ENCODE measurements at regions not wholly inside any gene's neighbourhood (a gene's known extent, or its start where the extent isn't known, plus 50 kb on each side); places are given as distances from the start of the nearest gene placed in this dataset.
A peak's percentile ranks its signal among the peaks of the same experiment; 100 is the strongest.
"Not testable (repeated sequence)": the region's sequence is repeated elsewhere in the genome, so short reads cannot be mapped to it uniquely, and the experiment has no call there.

DNA sequence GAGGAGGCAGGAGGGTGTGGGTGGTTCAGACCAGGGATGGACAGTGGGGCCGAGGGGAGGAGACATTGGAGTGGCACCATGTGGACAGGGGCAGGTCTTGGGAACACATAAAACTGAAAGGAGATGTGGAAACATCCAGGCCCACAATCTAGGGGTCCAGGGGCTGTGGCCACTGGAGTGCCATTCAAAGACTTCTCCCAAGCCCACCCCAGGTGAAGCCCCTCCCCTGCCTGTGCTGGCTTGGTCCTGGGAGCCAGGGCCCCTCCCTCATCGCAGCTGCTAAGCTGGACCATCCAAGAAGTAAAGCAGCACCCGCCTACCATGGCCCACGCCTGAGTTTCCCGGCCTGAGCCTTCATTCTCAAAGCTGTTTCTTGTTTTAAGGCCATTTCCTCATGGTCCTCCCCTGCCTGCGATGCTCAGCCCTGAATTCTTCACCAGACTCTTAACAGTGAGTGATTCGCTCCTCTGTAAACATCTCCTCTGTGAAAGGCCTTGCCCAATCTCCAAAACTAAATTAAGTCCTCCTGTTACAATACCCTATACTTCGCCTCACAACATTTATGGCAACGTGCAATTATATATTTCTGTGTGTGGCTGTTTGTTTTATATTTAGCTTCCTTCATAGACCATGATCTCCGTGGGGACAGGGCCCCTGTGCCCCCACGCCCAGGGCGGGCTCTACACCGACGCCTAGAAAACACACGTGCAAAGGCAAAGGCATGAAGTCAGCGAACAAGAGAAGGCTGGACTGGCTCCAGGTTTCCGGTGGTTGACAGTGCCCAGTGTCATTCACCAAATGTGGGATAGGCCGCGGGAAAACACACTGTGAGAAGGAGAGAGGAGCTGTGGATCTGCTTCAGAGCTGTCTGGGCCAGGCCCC is 267.8 kb downstream of the ERMARD start:
- no peak for DNase-seq
- intact Hi-C loops (cut with DNase I), result no loop called here

DNA sequence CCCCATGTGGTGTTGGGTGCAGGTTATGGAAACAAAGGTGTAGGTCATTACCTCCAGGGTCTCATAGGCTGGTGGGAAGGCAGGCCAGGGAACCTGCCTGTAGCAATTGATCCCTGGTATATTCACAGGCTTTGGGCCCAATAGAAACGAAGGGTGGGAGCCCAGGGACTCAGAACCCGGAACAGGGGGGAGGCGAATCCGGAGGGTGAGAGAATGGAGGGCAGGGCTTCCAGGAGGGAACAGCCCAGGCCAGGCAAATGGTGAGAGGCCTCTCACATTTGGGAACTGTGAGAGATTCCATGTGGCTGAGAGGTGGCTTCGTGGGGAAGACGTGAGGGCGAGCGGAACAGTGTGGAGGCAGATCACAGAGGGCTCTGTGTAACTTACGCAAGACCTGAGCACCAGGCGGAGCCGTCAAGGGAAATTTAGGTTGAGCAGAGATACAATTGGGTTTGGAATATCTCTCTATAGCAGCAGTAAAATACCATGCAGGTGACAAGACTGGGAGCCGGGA is 267.1 kb downstream of the ERMARD start:
- intact Hi-C loops (cut with DNase I), result no loop called here

DNA sequence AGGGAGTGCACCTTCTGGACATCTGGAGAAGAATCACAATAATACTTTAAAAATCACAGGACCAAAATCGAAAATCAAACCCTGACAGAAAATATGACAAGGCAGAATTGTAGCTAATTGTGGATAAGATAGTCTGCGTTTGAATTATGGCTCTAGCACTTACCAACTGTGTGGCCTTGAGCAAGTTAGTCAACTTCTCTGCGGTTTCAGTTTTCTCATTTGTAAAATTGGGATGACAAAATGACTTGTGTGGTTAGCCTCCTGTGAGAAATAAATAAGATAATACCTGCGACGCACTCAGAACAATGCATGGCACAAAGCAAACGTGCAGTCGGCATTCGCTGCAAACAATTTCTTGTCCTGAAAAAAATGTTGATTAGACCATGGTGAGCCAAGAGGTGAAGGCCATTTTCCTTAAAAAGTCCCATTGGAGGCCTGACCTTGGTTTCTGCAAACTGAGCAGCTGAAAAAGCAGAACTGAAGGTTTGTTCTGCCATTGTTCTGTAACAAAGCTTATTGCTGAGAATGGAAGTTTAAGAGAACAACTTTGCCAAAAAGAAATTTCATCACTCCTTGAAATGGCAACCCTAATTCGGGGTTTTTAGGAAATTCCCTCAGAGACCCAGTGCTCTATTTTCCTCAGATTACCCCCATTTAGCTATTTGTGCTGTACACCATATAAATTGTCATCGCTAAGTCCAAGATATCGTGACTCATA is 266.3 kb downstream of the ERMARD start:
- intact Hi-C loops (cut with DNase I), result no loop called here
- DNase-seq, result no peak

More for the DNA sequence above, 267.1 kb downstream of the ERMARD start:
- no peak for DNase-seq

DNA sequence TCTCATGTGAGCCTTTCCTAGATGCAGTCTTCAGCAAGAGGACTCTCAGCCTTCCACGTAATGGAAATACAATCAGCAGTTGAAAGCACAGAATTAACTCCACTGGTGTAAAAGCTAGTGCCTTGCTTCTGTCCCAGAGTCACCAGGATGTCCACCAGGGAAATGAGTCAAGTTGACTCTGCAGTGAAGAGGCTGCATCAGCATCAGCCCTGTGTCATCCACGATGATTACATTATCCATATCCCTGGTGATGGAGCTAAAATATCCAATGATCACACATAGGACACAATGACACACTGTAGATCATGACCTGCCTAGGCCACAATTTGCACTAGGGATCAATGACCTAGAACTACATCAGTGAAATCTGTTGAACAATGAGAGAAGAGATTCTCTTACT is 262.4 kb downstream of the ERMARD start:
- DNase-seq, result no peak
- intact Hi-C loops (cut with DNase I), result no loop called here

DNA sequence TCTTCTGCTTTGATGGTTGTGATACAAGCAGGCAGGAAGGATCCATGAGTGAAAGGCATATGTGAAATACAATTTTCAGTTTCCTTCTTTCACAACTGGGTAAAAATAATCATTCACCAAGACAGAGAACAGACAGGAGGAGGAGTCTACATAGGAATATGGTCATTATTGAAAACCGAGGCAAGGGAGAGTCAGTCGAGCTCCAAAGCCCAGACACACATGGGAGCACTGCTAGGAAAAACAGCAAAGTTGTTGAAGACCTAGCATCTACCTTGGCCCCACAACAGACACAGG is 260.6 kb downstream of the ERMARD start:
- no peak for DNase-seq
- intact Hi-C loops (cut with DNase I), result no loop called here

DNA sequence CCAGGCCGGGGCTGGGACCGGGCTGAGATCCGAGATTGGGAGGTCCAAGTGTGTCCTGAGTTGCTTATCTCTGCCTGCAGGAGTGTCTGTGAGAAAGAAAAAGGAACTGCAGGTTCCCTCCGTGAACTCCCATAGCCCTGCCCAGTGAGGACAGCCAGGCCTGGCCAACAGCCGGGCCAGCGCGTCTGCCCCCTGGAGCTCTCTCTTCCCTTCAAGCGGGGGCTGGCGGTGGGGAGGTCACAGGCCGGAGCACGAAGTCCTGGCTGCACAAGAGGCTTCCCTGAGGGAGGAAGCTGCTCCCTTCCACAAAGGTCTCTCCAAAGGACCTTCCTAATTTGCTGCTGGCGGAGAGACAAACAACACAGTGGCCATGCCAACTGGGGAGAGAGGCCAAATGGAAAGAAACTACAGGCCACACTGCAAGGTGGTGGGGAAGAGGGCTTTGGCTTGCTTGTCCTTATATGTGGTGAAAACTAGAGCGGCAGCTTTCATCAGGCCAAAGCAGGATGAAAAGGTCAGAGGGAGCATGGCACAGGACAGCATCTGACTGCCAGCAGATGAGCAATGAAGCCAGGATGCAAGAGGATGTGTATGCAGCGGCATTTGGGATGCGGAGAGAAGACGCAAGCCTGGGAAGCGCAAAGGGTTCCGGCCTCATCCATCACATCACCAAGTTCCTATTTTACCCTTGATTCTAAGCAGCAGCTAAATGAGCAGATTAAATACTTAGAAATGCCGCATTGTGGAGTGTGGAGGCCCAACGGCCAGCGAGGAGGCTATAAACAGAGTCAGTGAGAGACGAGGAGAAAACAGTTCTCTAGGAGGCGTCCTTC is 260.0 kb downstream of the ERMARD start:
- peak in 1 of 10 donors; percentile 30 for DNase-seq
- intact Hi-C loops (cut with DNase I), result no loop called here

DNA sequence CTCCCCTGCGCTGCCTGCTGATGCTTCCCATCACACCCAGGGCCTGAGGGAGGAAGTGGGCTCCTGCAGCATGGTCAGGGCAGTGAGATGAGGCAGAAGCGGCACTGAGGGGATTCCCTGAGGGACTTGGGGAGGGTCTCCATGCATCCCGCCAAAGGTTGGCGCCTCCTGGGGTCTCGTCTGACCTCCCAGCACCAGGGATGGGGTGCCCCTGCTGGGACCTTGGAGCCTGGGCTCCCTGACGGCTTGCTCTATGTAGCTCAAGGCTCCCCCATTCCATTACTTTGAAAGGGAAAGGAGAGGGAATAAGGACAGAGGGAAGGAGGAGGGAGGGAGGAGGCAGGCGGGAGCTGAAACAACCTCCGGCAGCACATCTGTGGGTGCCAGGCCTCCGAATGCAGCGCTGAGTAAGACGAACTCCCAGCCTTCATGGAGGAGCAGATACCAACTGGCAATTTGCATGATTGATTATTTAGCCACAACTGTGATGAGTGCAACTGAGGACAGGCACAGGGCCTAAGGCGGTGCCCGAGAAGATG is 259.3 kb downstream of the ERMARD start:
- intact Hi-C loops (cut with DNase I), result no loop called here

DNA sequence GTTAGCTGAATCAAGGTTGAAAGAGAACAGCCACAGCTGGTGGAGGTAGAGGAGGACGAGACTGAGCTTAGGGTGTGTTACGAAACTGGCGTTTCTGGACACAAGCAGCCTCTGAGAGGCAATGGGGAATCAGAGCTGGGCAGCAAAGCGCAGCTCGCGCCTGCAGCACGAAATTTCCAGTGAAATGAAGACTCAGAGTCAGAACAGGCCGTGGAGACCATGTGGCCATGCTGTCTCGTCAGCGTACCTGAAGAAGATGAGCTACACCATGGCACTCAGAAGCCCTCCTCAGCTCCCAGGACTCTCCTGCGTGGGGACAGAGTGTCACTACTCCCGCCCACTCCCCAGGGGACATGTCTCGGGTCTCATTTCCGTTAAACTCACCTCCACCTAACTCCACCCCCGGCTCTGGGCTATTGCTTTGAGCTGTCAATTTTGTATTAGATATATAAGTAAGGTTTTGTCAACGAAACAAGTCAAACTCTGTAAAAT is 256.9 kb downstream of the ERMARD start:
- intact Hi-C loops (cut with DNase I), result no loop called here
- no peak for DNase-seq

More for the DNA sequence above, 259.3 kb downstream of the ERMARD start:
- DNase-seq, result peak in 1 of 10 donors; percentile 74

DNA sequence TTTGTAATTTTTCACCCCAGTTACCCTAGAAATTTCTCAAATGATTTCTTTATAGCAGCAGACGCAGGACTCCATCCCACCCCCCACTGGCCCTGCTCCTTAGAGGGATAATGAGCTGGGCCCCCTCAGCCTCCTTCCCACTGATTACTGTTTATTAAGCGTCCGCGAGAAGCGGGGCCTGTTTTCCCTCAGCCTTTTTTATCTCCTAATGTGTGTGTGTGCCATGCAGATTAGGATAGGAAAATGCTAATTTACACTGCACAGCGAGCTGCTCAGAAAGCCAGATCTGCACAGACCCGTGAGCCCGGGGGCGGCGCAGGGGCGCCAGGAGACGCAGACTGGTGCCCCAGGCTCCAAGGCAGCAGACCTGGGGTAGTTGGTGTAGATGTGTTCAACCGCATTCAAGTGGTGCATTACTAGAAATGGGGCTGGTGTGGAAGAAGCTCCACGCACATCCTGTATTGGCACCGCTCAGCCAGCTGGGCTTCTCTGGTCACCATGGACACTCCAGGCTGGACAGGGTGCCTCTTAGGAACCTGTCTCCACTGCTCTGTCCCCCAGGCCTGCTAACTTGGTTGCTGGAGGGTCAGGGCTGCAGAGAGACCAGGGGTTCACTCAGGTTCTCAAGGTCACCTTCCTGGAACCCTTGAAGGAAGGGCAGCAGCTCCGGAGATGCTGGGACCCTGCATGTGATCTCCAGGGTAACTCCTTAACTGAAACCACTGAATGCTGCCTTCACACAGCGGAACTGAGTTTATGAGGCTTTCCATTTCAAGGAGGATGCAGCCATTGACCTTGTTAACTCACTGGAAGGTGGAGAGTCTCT is 256.3 kb downstream of the ERMARD start:
- intact Hi-C loops (cut with DNase I), result no loop called here
- peak in 1 of 10 donors; percentile 65 for DNase-seq

DNA sequence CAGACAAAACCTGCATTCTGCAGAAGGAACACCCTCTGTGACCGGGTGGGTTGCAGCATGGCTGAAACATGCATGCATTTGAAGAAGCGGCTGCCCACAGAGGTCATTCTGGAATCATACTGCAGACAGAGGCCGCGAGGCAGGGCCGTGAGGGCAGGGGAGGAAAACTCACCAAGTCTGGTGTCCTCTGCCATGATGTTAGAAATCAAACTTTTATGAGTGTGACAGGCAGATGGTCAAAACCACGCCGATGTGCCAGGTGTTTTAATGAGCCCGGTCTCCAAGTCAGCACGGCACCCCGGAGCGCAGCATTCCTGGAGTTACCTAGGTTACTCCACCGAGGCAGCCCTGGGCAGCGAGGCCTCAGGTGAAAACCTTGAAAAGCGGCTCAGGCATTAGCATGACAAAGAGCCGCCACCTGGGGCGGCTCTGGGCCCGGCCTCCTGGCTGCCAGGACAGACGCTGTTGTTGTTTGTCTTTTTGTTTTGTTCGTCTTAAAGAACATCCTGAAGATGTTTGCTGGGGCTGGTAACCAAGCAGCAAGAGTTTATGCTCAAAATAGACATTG is 255.6 kb downstream of the ERMARD start:
- peak in 1 of 10 donors; percentile 78 for DNase-seq

DNA sequence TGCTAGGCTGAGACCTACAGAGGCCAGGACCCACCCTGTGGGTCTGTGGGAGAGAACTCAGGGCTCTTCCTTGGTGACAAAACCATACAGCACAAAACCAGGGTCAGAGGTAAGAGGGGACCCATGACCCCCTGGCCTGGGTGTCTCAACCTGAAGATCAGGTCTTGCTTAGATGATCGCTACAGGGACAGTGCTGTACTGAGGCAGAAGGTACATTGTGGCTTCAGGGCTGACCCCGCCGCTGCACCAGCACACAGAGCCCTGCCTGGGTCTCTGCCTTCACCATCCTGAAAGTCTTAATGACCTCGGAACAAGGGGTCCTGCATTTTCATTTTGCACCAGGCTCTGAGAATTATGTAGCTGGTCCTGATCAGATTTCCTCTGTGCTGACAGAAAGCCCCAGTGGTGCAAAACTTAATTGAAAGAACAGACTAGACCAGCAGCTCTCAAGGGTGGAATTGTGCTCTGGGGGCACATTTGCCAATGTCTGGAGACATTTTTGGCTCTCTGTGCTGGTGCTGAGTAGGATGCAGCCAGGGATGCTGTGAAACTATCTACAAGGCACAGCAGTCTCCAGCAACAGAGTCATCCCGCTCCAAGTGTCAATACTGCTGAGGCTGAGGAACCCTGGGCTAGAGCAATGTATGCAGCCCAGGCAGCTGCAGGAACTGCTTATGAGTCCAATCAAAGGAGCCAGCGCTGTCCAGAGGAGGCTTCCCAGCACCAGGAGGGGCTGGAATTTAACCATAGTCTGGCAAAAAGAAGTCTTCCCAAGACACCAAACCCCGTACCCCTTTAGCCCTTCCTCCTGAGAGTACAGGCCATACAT is 254.9 kb downstream of the ERMARD start:
- intact Hi-C loops (cut with DNase I), result no loop called here
- DNase-seq, result no peak

More for the DNA sequence above, 255.6 kb downstream of the ERMARD start:
- intact Hi-C loops (cut with DNase I), result no loop called here

DNA sequence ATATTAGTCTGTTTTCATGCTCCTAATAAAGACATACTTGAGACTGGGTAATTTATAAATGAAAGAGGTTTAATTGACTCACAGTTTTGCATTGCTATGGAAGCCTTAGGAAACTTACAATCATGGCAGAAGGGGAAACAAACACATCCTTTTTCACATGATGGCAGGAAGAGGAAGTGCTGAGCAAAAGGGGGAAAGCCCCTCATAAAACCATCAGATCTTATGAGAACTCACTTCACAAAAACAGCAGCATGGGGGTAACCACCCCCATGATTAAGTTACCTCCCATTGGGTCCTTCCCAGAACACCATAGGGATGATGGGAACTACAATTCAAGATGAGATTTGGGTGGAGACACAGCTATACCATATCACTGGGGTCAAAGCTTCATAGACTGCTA is 254.2 kb downstream of the ERMARD start:
- DNase-seq, result no peak
- intact Hi-C loops (cut with DNase I), result no loop called here

DNA sequence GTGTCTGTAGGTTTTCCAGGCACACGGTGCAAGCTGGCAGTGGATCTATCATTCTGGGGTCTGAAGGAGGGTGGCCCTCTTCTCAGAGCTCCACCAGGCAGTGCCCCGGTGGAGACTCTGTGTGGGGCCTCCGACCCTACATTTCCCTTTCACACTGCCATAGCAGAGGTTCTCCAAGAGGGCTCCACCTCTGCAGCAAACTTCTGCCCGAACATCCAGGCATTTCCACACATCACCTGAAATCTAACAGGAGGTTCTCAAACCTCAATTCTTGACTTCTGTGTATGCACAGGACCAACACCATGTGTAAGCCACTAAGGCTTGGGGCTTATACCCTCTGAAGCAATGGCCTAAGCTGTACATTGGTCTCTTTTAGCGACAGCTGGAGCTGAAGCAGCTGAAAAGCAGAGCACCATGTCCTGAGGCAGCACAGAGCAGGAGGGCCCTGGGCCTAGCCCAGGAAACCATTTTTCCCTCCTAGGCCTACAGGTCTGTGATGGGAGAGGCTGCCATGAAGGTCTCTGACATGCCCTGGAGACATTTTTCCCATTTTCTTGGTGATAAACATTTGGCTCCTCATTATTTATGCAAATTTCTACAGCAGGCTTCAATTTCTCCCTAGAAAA is 253.3 kb downstream of the ERMARD start:
- intact Hi-C loops (cut with DNase I), result no loop called here
- no peak for DNase-seq

DNA sequence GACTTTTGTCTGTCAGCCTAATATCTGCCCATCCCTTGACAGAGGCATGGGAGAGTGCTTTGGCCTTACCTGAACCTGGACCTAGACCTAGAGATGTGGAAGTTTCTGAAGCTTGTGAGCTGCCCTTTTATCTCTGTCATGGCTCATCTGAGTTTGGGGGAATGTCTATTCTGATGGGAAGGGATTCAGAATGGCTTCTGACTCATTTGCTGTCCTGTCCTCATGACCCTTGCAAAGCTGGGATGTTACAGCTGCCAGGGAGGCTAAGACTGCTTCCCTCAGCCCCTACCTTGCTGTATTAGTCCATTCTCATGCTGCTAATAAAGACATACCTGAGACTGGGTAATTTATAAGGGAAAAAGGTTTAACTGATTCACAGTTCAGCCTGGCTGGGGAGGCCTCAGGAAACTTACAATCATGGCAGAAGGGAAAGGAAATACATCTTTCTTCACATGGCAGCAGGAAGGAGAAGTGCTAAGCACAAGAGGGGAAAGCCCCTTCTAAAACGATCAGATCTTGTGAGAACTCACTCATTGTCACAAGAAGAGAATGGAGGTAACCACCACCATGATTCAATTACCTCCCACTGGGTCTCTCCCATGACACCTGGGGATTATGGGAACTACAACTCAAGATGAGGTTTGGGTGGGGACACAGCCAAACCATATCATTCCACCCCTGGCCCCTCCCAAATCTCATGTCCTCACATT is 252.2 kb downstream of the ERMARD start:
- intact Hi-C loops (cut with DNase I), result no loop called here
- no peak for DNase-seq

DNA sequence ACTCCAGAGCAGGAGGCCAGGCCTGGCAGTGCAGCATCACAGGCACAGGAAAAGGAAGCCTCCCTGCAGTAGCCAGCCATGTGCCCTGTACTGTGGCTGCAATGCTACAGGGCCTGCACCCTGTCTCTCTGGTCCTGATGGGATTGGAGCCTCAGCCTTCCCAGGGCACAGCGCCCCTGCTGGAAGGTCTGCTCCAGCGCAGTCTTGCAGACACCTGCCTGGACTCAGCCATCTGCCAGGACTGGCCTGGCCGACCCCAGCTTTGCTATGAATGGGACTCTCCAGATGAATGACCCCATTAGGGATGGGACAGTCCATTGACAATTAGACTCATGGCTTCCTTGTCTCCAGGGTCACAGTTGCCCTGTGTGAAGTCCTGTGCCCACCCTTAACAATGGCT is 251.6 kb downstream of the ERMARD start:
- peak in 1 of 10 donors; percentile 70 for DNase-seq
- intact Hi-C loops (cut with DNase I), result no loop called here

DNA sequence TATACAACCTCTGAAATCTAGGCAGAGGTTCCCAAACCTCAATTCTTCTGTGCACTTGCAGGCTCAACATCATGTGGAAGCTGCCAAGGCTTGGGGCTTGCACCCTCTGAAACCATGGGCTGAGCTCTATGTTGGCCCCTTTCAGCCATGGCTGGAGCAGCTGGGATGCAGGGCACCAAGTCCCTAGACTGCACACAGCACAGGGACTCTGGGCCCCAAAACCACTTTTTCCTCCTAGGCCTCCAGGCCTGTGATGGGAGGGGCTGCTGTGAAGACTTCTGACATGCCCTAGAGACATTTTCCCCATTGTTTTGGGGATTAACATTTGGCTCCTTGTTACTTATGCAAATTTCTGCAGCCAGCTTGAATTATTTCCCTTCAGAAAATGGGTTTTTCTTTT is 250.4 kb downstream of the ERMARD start:
- intact Hi-C loops (cut with DNase I); DNase-seq: not testable (repeated sequence)

Measured in posterior cingulate gyrus (tissue), 11 donors.